Retina (tissue), 1 donor: ENCODE measurements at regions not wholly inside any gene's neighbourhood (a gene's known extent, or its start where the extent isn't known, plus 50 kb on each side); places are given as distances from the start of the nearest gene placed in this dataset.

Experiments used
- DNase-seq: peaks from one replicate; pipeline ENCODE4 v3.0.0-alpha.2; 2016

DNA sequence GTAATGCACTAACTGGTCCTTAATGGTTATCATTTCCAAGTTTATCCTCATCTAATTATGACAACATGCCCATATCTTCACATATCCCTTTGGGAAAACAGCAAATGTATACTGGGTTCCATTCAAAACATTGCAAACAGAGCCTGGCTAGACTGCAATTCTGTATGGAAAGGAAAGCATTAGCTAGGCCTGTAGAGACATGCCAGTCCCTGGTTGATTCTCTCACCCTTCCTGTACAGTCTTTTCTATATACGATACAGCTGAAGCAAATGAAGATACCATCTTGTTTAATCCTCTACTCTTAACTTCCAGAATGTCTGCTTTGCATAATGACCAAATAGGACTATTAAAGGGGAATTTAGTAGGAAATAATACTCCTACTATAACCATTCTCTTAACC lies 294.4 kb upstream of the MC4R start:
- no peak for DNase-seq

DNA sequence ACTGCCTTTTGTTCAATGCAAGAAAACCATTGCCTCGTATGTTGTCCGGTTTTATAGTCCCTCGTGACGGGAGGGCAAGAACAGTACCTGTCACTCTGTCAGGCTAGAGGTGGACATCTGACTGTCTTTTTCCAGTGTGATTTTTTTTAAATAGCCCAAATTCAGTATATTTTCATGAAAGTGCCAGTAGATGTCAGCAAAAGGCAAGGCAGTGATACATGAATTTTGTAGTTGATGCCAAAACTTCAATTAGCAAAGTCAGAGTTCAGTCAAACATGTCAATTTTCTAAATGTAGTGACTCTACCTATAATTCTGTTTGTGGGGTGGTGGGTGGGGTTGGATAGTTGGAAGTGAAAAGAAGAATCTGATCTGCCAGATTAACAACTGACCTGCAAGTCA lies 296.0 kb upstream of the MC4R start:
- DNase-seq: no peak

DNA sequence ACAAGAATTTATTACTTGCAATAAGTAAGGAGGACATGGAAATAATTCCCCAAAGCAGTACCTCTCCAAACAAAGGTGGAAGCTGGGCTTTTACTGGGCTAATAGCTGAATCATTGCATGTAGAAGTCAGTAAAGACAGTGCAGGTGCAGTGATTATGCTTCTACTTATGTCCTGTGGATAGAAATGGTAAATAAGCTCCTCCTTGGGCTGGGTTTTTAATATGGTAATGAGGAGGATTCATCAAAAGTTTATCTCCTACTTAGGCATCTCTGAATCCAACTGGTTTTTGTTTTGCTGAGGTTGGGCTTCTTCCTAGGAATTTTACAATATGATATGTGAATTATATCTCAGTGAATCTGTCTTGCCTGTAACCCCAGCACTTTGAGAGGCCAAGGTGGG lies 297.4 kb upstream of the MC4R start:
- no peak for DNase-seq

DNA sequence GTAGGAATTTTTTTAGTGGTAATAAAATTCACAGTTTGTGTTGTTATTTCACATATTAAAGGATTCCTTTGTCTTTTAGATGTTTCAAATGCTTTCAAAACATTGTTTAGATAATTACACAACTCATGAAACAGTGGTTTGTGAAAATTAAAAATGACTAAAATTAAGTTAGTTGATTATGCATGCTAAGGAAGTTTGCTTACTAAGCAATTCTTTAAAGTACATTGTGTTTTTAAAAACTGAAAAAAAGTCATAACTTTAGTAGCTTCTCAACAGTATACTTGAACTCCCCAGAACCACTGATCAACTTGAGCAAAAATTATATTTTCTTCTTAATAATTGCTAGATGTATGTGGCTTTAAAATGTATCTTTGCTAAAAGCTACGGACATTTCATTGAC lies 298.4 kb upstream of the MC4R start:
- no peak for DNase-seq

DNA sequence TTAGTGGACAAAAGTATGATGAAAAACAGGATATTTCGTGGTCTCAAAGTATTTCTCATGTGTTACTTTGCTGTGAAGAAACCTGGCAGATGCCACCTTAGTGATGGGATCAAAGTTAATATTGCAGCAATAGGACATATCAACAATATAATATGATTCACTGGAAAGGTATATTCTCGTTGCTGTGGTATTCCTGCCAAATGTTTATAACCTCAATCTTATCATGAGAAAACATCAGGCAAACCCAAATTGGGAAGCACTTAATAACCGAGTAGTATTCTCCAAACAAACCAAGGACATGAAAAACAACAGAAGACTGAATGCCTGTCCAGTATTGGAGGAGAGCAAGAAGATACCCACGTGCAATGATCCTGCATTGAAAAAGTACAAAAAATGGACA lies 302.6 kb upstream of the MC4R start:
- DNase-seq: no peak

DNA sequence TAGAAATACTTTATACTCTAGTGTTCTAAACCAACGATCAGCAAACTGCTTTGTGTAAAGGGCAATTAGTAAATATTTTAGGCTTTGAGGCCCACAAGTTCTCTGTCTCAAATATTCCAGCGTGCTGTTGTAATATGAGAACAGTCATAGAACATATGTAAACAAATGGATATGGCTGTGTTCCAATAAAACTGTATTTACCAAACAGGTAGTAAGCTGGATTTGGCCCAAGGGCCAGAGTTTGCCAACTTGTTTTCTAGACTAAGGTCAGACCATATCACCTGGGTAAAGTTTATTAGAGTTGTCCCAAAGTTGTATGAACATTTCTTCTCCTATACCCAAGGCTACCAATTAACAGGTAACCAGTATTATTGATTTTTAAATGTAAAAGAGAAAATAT lies 303.2 kb upstream of the MC4R start:
- DNase-seq: no peak

DNA sequence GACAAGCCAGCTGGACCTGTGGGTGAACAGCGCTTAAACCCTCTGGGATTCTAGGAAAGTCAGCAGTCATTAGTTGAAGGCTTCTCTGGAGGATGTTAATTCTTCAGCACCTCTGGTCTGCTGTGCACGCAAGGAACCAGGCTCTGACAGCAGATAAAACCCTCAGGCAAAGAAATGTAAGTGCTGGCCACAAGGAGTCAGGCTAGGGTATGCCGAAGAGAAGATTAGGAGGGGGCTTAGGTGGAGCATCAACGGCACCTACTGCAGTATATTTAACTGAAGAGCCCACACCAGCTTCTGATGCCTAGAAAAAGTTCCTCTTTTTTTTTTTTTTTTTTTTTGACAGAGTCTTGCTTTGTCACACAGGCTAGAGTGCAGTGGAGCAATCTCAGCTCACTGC lies 304.2 kb upstream of the MC4R start:
- no peak for DNase-seq

DNA sequence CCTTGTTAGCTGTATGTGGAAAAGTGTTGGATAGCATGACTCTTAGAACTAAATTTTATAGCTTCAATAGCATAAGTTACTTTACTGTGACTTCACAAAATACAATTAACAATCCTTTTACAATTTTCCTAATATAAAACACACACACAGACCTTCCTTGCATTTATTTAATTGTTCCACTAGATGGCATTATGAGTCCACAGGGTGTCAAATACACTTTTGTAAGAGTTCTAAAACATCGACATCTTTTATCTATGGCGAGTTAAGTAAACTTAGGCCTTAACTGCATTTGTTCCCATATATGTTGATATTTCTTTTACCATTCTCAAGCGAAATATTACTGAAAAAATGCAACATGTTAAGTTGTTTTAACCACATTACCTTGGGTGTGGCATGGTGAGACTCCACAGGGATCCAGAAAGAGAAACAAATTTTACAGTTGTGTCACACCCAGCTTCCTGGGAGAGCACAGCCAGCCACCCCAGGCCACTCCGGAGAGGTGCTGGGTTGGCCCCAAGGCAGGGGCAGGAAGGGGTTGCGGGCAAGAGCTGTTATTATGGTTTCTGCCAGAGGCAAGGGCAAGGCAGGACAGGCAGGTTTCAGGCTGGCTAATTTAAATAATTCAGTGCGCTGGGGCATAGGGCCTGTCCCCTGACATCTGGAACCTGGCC lies 312.4 kb upstream of the MC4R start:
- peak; percentile 23 for DNase-seq

DNA sequence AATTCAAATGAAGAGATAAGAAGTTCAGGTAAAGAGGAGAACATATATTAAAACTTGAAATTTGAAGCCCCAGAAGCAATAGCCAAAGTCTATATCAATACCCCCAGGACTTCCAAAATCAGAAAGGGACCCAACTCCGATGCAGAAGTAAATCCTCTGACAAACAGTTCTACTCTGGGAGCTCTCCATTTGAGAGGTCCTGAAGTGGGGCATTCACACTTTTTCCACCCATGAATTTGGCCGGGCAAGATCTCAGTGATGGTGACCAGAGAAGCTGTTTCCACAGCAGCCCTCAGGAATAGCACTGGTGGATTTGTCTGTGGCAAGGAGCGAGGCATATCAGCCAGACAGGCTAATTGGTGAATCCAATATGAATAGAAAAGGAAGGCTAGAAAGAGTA lies 313.6 kb upstream of the MC4R start:
- DNase-seq: no peak

DNA sequence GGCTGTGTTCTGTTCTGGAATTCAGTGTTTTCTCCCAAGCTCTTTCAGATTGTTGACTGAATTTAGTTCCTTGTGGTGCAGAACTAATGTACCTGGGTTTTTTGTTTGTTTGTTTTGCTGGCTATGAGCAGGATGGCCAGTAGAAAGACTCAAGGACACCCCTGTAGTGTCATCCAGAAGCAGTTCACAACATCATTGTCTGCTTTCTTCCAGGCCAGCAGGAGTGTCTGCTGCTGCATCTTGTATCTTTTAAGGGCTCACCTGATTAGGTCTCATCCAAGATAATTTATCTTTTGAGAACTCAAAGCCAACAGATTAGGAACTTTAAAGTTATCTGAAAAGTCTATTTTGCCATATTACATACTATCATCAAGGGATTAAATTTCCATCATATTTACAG lies 318.5 kb upstream of the MC4R start:
- no peak for DNase-seq

DNA sequence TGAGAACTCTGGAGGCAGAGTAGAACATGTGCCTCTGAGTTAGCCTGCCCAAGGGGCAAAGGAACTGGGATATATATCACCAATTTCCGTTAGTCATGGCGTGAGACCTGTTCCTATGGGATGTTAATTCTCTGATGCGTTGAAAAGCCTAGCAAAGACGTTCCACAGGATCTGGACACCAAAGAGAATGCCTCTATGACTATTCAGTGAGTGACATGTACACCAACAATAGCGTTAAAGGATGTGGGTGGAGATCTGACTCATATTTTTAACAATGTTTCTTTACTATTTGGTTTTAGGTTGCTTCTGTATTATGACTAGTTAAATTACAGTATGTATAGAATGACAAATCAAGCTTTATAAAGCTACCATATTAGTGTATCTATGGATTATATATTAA lies 320.9 kb upstream of the MC4R start:
- no peak for DNase-seq

DNA sequence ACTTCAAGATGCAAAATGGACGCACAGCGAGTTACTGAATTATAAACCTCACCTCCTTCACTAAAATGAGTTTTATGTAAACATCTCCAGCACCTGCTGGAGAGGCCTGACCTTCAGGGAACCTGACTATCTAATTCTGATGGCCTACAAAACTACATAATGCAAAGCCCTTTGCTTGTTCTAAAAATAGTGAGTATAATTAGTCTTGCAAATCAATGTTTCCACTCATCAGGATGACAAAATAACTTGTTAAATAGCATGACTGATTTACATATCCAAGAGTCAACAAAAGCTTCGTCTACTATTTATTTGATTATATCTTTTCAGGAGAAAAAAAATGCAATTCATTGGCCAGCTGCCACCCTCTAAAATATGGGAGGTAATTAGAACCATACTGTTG lies 326.3 kb upstream of the MC4R start:
- DNase-seq: no peak

DNA sequence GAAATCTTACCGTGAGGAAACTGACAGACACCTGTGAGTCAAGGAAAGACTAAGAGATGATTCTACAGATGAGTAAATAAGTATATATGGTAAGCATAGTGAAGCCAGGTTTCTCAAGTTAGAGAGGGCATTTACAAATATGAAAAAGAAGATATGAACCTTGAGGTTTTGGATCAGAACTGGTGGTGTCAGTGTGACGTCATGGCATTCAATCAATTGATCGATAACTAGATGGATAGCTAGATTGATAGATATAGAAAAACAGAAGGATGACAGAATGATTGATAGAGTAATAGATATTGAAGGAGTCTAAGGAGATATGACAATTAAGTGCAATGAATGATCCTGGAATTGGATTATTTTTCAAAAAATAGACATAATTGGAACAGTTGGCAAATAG lies 350.2 kb upstream of the MC4R start:
- DNase-seq: no peak

DNA sequence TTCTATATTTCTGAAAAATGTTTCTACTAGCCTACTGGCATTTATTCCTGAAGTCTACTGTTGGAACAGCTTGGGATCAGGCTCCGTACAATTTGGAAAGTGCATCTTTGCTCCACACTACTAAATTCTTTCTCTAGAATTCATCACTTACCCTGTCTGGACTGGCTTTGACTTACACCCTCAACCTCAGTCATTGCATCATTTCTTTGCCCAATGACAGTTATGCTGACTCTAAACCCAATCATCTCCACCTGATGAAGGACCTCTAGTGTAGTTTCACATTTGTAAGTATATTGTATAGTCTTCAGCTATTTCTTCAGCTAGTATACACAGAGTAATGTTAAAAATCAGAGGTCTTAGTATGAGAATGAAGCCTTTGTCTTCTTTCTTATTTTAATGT lies 359.6 kb upstream of the MC4R start:
- no peak for DNase-seq

DNA sequence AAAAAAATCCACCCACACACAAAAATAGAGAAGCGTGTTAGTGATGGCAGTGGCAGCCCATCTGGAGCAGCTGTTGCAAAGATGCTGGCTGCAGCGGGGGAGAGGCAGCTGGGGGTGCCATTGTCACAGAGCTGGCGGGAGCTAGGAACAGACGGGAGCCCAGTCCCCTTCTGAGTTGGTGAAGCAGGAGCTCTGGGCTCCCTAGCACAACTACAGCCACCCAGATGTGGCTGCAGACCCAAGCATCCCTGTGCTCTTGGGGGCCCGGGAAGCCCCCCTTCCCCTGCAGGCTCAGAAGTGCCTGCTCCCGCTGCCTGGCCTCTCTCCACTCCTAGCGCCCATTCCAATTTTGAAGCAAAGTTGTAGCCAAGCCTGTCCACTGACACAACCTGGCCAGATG lies 366.6 kb upstream of the MC4R start:
- DNase-seq: no peak

DNA sequence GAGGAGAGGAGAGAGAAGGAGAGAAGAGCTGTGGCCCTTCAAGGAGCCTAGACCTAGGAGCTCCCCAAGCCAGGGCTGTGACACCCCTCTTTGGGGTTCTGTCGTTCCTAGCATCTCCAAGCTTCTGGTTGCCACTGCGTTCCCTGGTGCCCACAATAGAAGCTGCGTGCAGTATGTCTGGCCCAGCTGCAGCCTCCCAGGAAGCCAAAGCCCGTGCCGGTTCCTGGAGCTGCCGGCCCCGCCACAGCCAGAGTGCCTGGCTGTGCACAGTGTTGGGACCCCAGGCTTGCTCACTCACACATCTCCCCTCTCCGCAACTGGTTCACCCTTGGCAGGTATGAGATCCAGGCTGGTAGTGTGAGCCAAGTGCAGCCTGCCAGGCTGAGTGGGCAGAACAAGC lies 367.7 kb upstream of the MC4R start:
- no peak for DNase-seq

DNA sequence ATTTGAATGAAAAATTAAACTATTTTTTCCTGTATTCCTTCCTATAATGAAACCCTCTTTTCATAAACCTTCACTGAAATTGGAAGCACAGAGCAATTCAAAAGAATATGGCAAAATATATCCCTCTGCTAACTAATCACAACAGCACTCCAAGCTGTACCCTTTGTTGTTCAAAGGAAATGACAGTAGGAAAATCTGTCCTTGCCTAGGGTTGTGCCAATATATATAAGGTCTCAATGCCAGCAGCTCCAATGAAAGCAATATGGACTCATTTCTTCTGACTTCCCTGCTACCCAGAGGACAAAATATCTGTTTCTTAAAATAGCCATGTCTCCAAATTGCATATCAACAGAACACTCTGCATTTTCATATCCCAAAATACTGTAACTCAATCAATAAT lies 373.9 kb upstream of the MC4R start:
- no peak for DNase-seq

DNA sequence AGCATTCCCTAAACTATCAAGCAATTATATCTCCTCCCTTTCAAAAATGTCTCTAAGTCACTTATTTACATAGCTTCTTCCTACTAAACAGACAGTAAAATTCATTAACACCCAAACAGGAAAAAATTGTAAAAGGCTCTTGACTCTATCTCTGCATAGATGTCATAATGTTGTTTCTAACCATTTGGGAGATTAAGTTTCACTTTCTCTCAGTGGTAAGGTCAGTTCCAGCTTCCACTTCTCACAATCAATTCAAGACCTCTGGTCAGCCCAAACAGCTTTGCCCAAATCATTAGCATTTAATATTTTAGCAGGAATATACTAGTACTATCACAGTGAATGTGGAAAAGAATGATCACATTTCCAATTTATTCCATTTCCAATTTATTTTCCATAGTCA lies 374.3 kb upstream of the MC4R start:
- no peak for DNase-seq

DNA sequence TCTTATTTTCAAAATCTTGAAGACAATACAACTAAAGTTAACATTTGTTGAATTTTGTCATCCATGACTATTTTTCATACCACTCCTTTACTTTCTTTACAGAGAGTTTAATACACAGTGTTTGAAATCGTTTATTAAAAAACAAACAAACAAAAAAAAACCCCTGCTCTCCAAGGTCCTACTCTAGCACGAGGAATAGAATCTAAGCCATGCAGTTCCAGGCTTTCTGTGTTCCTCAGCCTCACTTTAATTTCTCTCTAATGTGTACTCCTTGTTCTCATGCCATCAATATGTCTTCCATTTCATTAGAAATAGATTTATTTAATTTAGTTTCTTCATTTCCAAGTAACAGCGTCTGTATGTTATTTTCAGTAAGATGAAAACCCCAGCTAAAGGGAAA lies 381.2 kb upstream of the MC4R start:
- no peak for DNase-seq

DNA sequence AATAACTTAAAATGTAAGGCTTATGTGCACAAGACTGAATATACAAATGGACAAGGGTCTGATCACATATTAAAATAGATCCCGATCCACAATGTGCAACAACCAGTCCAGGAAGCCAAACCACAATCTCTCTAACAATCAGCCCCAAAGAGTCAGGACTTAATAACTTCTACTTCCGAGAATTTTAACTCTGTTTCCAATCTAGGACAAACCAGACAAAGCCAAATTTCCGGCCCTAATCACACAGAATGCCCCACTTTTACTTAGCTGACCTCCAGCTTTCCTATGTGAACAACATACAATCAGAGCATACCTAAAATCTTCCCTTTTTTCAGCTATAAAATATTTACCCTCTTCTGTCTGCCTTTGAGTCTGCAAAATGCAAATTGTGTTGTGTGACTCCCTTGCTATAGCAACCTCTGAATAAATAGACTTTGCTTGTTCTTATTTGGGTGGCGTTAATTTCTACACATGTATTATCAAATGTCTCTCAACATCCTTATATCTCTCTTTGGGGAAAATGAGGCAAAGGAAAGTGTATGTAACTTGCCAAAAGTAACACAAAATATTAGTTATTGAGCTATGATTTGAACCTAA lies 381.9 kb upstream of the MC4R start:
- no peak for DNase-seq

DNA sequence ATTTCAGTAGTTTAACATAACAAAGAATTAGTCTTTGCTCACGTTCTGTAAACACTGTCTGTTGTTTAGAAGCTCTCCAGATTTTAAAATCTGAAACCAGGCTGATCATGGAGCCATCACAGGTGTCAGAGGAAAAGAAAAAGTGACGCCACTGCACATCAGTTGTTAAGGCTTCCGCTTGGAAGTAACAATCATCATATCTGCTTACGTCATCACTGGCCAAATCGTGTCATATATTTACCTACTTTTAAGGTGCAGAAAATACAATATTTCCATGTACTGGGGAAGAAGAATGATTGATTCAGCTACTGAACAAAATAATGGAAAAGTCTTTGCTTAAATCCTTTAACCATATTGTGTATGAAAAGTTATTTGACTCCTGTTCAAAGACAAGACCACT lies 382.6 kb upstream of the MC4R start:
- no peak for DNase-seq

DNA sequence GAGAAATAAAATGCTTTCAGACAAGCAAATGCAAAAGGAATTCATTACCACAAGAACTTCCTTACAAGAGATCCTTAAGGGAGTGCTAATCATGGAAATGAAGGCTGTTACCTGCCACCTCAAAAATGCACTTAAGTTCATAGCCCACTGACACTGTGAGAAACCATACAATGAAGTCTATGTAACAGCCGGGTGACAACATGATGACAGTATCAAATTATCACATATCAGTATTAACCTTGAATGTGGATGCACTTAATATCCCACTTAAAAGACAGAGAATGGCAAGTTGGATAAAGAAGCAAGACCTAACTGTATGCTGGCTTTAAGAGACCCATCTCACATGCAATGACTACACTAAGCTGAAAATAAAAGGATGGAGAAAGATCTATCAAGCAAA lies 403.4 kb upstream of the MC4R start:
- no peak for DNase-seq

DNA sequence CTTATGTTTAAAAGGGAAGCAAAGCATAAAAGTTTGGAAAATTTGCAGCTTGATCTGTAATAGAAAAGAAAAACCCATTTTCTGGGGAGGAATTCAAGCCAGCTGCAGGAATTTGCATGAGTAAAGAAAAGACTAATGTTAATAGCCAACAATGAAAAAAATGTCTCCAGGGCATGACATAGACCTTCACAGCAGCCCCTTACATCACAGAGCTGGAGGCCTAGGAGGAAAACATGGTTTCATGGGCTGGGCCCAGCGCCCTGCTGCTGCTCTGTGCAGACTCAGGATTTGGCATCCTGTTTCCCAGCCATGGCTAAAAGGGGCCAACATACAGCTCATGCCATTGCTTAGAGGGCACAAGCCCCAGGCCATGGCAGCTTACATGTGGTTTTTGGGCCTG lies 411.6 kb upstream of the MC4R start:
- no peak for DNase-seq

DNA sequence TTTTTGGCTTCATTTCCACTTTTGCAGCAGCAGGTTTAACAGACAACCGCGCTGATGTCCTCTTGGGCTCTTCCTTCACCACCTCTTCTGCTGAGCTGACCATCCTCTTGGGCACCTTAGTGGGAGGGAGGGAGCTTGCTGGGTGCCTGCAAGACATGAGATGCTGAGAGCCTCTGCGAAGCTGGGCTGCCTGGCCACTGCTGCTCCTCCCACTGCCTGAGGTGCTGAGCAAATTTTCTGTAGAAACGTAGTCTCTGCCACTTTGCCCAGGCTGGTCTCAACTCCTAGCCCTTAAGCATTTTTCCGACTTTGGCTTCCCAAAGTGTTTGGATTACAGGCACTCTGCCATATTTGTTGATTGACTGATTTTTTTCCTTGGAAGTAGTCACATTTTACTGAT lies 422.2 kb upstream of the MC4R start:
- no peak for DNase-seq

DNA sequence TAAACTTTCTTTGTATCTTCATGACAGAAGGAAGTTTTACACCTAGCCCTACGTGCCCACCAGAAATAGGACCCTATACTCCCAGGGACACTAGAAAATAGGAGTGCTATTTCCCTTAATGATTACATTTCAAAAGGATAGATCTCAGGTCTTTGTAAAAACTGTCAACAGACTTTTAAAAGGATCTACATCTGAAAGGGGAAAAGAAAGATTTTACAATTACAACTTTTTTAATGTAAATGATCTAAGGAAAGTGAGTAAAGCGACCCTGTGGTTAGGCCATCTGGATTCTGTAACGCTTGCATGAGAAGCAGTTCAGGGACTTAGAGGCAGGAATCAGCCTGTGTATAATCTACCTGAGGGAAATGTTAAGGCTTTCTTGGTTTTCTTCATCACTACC lies 431.8 kb upstream of the MC4R start:
- DNase-seq: no peak

DNA sequence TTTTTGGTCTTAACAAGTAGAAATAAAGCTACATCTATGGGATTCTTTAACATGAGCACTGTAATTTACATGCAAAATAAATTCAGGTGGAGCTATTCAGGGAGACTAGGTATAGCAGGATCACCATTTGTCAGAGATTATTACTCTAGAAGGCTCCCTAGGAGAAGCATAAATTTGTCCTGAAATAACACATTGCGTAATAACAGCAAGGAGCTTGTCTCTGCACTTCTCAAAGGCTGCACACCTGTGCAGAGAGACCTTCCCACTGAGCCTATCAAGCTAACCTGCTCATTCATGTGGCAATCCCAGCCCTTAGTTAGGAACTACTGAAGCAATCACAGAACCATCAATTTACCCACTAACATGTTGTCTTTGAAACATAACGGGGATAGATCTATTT lies 437.4 kb upstream of the MC4R start:
- DNase-seq: no peak
